Central memory CD8-positive, alpha-beta T cell (primary cell): ENCODE measurements at regions not wholly inside any gene's neighbourhood (a gene's known extent, or its start where the extent isn't known, plus 50 kb on each side); places are given as distances from the start of the nearest gene placed in this dataset.

Source experiments
- ATAC-seq: fragments of 150-1000 bp; cut with Tn5 transposase; replicated peaks from 2 replicates; pipeline ENCODE4 v1.10.0; 2022; ENCODE audit warnings: mild to moderate bottlenecking, moderate FRiP score, moderate number of reproducible peaks; ENCODE audit not compliant: poor library complexity, severe bottlenecking; ENCODE audit errors: extremely low read depth
- DNase-seq, 2 donors: peaks; one replicate each; pipeline ENCODE4 v3.0.0; 2021; ENCODE audit warnings: low spot score in 2 of 2
- H3K27ac Mint-ChIP-seq: one replicate; pipeline ENCODE4 v1.8.0; 2022; ENCODE audit warnings: low read depth, mild to moderate bottlenecking, moderate library complexity, mixed read lengths
- H3K27me3 Mint-ChIP-seq: one replicate; pipeline ENCODE4 v1.8.0; 2022; ENCODE audit warnings: mixed read lengths
- H3K36me3 Mint-ChIP-seq: one replicate; pipeline ENCODE4 v1.8.0; 2022; ENCODE audit warnings: mild to moderate bottlenecking, moderate library complexity, mixed read lengths; ENCODE audit not compliant: insufficient read depth
- H3K4me1 Mint-ChIP-seq: one replicate; pipeline ENCODE4 v1.8.0; 2022; ENCODE audit warnings: mixed read lengths
- H3K4me3 Mint-ChIP-seq: one replicate; pipeline ENCODE4 v1.8.0; 2022; ENCODE audit warnings: mild to moderate bottlenecking, moderate library complexity, mixed read lengths
- H3K9me3 Mint-ChIP-seq: one replicate; pipeline ENCODE4 v1.8.0; 2022; ENCODE audit warnings: mixed read lengths

DNA sequence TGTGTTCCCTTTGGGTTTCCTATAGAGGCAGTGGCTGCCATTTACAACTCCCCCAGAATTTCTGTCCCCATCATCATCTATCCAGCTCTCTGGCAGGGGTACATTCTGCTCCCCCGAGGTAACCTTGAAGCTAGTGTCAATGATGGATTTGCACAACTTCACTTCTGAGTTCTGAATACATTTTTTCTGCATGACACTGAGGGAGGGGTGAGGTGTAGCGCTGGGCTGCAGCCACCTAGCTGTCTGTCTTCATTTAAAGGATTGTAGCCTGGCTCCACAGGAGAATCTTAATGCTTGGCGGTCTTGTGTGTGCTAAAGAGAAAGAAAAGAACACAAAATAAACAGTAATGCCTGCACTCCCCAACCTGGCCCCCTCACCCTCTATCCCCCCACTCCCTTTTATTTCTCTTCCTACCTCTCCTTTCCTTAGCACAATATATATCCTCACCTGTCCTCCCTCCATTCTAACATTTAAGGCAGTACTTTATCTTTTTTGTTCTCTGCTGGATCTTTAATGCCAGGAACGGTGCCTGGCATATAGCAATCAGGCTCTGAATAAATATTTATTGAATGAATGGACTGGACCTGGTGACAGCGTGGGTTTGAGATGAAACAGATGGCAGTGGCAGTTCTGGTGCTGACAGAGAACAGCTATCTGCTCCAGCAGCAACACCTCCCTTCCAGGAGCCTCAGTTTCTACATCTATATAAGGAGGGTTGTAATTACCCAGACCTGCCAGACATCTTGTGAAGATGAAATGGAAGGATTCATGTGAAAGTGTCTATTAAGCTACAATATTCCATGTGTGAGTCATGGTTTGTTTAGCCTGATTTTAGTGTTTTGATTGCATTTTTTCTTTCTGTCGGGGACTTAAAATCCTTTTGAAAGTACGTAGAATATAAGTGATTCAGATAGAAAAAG is 163.5 kb upstream of the CDH11 start:
- H3K27ac Mint-ChIP-seq = no peak overlapping the region
- H3K9me3 Mint-ChIP-seq = peaks cover 21% of the 10 kb centered on the region
- H3K4me3 Mint-ChIP-seq = no peak overlapping the region
- H3K36me3 Mint-ChIP-seq = no peaks in the 10 kb centered on the region
- ATAC-seq = no peak
- DNase-seq = no peak
- no peaks in the 10 kb centered on the region for H3K4me1 Mint-ChIP-seq
- no peaks in the 10 kb centered on the region for H3K27me3 Mint-ChIP-seq

DNA sequence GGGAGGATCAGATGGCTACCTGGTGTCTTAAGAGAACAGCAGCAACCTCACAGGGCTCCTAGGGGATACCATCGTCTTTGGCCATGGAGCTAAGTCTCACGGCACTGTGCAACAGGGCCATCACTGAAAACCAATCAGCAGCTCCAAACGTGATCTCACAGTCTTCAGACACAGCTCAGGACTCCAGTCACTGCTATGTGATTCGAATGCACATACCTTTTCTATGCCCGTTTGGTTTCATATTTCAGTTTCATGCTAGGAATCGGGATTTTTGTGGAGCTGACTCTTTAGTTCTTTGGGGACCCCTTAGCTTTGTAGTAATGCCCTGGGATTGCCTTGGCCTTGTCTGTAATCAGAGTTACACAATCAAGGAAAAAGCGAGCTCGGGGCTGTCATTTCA is 162.8 kb upstream of the CDH11 start:
- DNase-seq (no peak), ATAC-seq (no peak)
- Mint-ChIP-seq H3K4me3 (no peak overlapping the region), H3K4me1 (no peaks in the 10 kb centered on the region), H3K27ac (no peak overlapping the region), H3K9me3 (peaks cover 21% of the 10 kb centered on the region), H3K36me3 (no peaks in the 10 kb centered on the region), H3K27me3 (no peaks in the 10 kb centered on the region)

DNA sequence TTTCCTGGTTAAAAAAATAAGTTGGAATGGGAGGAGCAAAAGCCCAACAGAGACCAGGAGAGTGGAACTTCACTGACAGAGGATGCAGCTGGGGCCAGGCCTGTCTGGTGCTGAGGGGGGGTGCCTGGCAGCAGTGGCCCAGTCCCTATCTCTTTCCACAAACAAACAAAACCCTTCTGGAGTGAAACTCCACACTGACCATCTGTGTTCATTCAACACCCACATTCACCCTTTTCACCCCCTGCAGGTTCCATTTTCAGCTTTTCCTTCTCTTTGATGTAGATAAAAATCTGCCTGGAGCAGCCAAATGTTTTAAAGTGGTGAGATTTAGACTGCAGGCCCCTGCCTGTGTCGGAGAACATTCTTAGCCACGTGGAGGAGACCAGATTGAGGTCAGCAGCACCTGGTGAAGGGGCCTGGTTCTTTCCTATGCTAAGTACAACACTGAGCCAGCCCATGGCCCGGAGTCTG is 161.4 kb upstream of the CDH11 start:
- no peaks in the 10 kb centered on the region for H3K36me3 Mint-ChIP-seq
- ATAC-seq = no peak

DNA sequence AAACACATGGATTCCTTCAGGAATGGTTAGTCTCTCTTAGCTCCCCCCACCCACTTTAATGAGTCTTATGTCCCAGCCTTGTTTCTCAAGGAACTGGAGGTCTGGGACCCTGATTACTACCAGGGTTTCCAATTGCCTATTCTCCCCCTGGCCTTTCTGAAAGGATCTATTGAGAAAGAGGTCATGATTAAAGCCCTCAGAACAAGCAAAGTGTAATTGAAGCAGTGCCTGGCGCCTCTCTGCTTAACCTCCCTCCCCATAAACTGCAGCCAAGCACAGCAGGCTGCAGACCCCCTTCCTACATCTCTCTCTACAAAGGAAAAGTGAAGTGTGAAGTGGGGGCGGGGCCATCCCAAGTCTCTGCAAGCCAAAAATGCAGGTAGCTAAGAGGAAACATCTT is 159.7 kb upstream of the CDH11 start:
- Mint-ChIP-seq H3K27ac (no peak overlapping the region), H3K4me3 (no peak overlapping the region), H3K9me3 (peaks cover 37% of the 10 kb centered on the region), H3K36me3 (no peaks in the 10 kb centered on the region), H3K4me1 (no peaks in the 10 kb centered on the region), H3K27me3 (no peaks in the 10 kb centered on the region)
- DNase-seq (no peak), ATAC-seq (no peak)

More for the DNA sequence above, 161.4 kb upstream of the CDH11 start:
- Mint-ChIP-seq H3K4me3 (no peak overlapping the region), H3K4me1 (no peaks in the 10 kb centered on the region), H3K9me3 (peaks cover 21% of the 10 kb centered on the region), H3K27me3 (no peaks in the 10 kb centered on the region), H3K27ac (no peak overlapping the region)
- no peak for DNase-seq

DNA sequence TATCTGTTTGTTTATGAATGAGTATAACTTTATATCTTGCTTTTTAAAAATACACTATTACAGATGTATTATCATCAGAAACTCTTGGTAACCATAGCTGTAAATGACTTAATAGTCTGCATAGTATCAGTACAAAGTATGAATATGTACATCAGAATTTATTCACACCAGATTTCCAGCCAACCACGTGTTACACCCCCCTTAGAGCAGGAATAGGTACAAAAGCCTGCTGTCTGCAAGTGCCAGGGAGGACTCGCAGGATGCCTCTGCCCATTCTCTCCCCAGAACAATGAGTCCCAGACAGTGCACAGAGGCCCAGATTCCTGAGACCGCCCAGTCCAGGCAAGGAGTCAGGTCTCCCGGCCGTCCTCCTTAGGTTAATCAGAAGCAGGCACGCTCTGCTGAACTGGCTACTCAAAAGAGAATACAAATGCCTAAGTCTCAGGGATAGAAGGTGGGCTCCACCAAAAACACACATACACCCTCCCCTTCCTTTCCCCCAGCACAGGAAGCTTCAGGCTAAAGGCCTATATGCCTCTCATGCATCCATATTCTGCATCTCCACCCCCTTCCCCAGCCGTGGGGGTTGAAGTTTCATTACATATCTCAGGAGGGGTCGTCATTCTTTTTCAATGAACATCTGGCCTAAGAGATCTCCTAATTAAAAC is 159.1 kb upstream of the CDH11 start:
- Mint-ChIP-seq H3K4me3 (no peak overlapping the region), H3K9me3 (peaks cover 36% of the 10 kb centered on the region), H3K27ac (no peak overlapping the region), H3K4me1 (no peaks in the 10 kb centered on the region), H3K36me3 (no peaks in the 10 kb centered on the region), H3K27me3 (no peaks in the 10 kb centered on the region)
- DNase-seq (no peak), ATAC-seq (no peak)

DNA sequence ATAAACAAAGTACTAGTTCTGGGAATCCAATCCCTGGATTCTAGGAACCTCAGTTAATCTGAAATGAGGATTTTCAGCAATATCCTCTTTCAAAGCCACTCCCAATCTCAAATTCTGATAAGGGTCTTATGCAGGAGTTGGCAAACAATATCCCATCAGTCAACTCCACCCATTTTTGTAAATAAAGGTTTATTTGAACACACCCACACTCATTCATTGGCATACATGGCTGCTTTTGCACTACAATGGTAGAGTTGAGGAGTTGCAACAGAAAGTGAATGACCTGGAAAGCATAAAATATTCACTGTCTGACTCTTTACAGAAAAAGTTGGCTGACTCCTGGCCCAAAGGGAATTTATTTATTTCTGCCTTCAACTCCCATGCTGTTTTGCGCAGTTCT is 157.7 kb upstream of the CDH11 start:
- ATAC-seq (no peak), DNase-seq (no peak)
- Mint-ChIP-seq H3K9me3 (peaks cover 27% of the 10 kb centered on the region), H3K4me1 (no peaks in the 10 kb centered on the region), H3K36me3 (no peaks in the 10 kb centered on the region), H3K27ac (no peak overlapping the region), H3K4me3 (no peak overlapping the region), H3K27me3 (no peaks in the 10 kb centered on the region)

DNA sequence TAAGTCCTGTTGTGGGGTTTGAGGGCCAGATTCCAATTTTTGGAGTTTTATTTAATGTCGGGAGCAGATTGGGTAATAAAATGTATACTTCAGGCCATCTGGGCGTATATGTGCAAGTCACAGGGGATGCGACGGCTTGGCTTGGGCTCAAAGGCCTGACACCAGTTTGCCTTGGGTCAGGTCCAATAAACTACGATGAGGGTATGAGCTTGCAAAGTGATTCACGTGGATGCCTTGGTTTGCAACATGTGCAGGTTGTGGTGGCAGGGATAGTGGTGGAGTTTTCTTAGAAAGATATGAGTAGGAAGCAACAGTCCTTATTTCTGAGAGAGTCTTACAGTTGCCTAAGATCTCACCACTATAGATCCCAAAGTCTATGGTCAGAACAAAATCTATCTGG is 157.0 kb upstream of the CDH11 start:
- ATAC-seq = no peak
- H3K9me3 Mint-ChIP-seq = peaks cover 27% of the 10 kb centered on the region

DNA sequence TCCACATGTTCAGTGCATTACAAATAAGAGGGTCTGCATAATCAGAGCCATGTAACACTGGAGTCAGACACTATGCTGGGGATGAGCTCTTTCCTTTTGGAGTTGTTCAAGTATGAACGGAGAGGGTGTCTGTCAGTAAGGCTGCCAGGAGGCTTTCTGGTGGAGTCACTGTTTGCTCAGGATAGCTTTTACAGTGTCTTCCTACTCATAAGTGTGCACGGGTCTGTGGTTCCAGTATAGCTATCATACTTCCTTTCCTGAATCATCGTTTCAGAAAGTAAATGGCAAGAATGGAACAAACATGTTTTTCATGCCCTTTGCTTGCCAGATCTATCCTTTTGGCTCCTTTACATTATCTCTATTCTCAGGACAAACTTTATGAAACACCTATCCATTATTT is 152.7 kb upstream of the CDH11 start:
- Mint-ChIP-seq H3K27me3 (no peaks in the 10 kb centered on the region), H3K4me3 (no peak overlapping the region), H3K36me3 (no peaks in the 10 kb centered on the region), H3K4me1 (no peaks in the 10 kb centered on the region), H3K27ac (no peak overlapping the region), H3K9me3 (peaks cover 22% of the 10 kb centered on the region)
- no peak for ATAC-seq
- DNase-seq = no peak

More for the DNA sequence above, 157.0 kb upstream of the CDH11 start:
- Mint-ChIP-seq H3K27me3 (no peaks in the 10 kb centered on the region), H3K27ac (no peak overlapping the region), H3K4me3 (no peak overlapping the region), H3K36me3 (no peaks in the 10 kb centered on the region), H3K4me1 (no peaks in the 10 kb centered on the region)
- no peak for DNase-seq

DNA sequence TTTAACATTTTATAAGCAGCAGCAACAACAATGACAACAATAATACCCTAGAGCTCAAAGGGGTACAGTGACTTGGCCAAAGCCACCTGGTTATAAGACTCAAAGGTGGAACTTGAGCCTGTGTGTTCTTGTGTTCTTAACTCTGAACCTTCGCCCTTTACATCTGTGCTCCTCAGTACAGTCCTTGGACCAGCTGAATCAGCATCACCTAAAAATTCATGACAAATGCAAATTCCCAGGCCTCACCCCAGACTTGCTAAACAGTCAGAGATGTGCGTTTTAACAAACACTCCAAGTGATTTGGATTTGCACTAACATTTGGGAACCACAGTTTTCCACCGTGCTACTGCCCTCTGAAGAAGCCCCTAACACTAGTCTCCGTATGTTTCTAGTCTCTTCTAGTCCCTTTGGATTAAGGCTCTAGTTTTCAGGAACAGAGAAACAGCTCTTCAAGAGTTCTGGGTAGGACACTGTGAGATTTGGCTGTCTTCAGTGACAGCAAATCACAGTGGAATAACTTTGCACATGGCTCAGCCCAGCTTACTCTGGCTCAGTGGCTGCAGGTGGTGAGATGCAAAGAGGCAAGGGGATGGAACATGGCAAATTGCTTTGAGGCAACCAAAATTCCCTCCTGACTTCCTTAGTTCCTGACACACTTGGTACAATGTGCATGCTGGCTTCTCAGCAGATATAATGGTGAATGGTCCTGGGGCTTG is 151.0 kb upstream of the CDH11 start:
- no peaks in the 10 kb centered on the region for H3K27me3 Mint-ChIP-seq
- peaks cover 19% of the 10 kb centered on the region for H3K9me3 Mint-ChIP-seq
- no peak overlapping the region for H3K4me3 Mint-ChIP-seq
- no peaks in the 10 kb centered on the region for H3K4me1 Mint-ChIP-seq
- H3K36me3 Mint-ChIP-seq = no peaks in the 10 kb centered on the region
- ATAC-seq (no peak), DNase-seq (no peak)
- no peak overlapping the region for H3K27ac Mint-ChIP-seq

DNA sequence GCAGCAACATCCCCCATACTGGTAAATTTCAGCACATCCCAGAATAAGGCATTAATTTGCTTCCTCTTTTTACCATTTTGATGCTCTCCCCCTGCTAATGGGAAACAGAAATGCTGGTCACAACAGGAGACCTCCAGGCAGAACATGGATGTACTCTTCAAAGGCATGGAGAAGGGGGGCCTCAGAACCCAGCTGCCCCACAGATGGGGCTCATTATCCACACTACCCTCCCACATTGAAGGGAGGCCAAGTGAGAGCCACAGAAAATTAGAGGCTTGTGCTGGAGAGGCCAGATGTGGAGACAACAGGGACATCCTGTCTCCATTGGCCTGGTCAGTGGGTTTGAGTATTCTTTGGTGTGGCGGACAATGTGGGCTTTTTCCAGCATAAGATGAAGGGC is 150.1 kb upstream of the CDH11 start:
- no peaks in the 10 kb centered on the region for H3K27me3 Mint-ChIP-seq

DNA sequence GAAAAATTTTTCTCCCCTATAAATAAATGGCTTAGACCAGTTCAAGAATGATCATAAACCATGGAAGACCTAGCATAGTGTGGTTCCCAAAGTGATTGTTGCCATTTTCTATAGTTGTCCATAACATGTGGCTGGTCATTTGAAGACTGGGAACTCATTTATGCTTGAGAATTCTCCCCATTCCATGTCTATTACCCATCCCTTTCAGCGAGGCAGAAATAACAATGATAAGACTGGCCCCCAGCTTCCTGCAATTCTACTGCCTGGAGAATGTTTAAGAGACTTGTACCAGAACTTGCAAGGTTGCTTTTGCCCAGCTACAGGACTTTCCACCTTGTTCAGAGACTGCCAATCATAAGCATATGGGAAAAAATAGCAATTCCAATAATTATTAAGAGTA is 146.5 kb upstream of the CDH11 start:
- Mint-ChIP-seq H3K27ac (no peak overlapping the region), H3K4me1 (no peaks in the 10 kb centered on the region), H3K36me3 (no peaks in the 10 kb centered on the region), H3K4me3 (no peak overlapping the region), H3K27me3 (no peaks in the 10 kb centered on the region), H3K9me3 (peaks cover 21% of the 10 kb centered on the region)
- ATAC-seq = no peak
- no peak for DNase-seq

More for the DNA sequence above, 150.1 kb upstream of the CDH11 start:
- H3K36me3 Mint-ChIP-seq = no peaks in the 10 kb centered on the region
- H3K4me1 Mint-ChIP-seq = no peaks in the 10 kb centered on the region
- DNase-seq (no peak), ATAC-seq (no peak)
- H3K9me3 Mint-ChIP-seq = peaks cover 10% of the 10 kb centered on the region
- no peak overlapping the region for H3K27ac Mint-ChIP-seq
- no peak overlapping the region for H3K4me3 Mint-ChIP-seq

DNA sequence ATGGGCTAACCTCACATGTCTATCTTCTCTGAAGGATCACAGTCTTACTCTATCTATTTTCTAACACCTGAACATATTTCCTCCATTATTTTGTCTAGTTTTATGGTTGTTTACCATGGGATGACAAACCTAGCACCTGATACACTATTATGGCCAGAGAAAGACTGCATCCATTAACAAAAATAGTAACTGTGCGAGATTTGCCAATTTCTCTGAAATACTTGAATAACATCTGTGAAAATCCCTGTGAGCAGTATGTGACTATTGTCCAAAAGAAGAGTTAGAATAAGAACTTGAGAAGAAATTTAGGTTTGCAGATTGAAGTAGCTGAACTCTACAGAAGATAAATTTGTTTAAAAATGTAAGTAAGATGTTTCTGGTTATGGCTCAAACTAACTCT is 142.0 kb upstream of the CDH11 start:
- H3K27ac Mint-ChIP-seq = no peak overlapping the region
- no peaks in the 10 kb centered on the region for H3K4me1 Mint-ChIP-seq
- H3K4me3 Mint-ChIP-seq = no peak overlapping the region
- H3K9me3 Mint-ChIP-seq = peaks cover 24% of the 10 kb centered on the region
- no peaks in the 10 kb centered on the region for H3K27me3 Mint-ChIP-seq
- no peaks in the 10 kb centered on the region for H3K36me3 Mint-ChIP-seq
- DNase-seq (no peak), ATAC-seq (no peak)
